GM19395 (cell line): ENCODE measurements at regions not wholly inside any gene's neighbourhood (a gene's known extent, or its start where the extent isn't known, plus 50 kb on each side); places are given as distances from the start of the nearest gene placed in this dataset.
A peak's percentile ranks its signal among the peaks of the same experiment; 100 is the strongest.

Experiments
- ATAC-seq: cut with Tn5 transposase; IDR thresholded peaks from one replicate; pipeline ENCODE4 v1.9.1; 2021; ENCODE audit warnings: mild to moderate bottlenecking, moderate library complexity; ENCODE audit not compliant: unreplicated experiment

GRCh38 chr1:82195245-82195644 is 394.5 kb downstream of the ADGRL2 start:
- no peak for ATAC-seq

GRCh38 chr1:82185084-82185483 is 384.4 kb downstream of the ADGRL2 start:
- ATAC-seq = no peak

GRCh38 chr1:82181846-82182245 is 381.1 kb downstream of the ADGRL2 start:
- no peak for ATAC-seq

GRCh38 chr1:82179131-82179530 is 378.4 kb downstream of the ADGRL2 start:
- no peak for ATAC-seq

GRCh38 chr1:82177192-82177591 is 376.5 kb downstream of the ADGRL2 start:
- no peak for ATAC-seq

GRCh38 chr1:82171955-82172354 is 371.2 kb downstream of the ADGRL2 start:
- ATAC-seq = no peak

- ATAC-seq = no peak
Measured at GRCh38 chr1:82168482-82168881, 367.7 kb downstream of the ADGRL2 start.

- no peak for ATAC-seq
Measured at GRCh38 chr1:82165304-82165703, 364.6 kb downstream of the ADGRL2 start.

GRCh38 chr1:82162486-82163420 is 362.0 kb downstream of the ADGRL2 start:
- ATAC-seq = no peak

GRCh38 chr1:82161700-82162141 is 361.0 kb downstream of the ADGRL2 start:
- peak; percentile 74 for ATAC-seq

GRCh38 chr1:82160903-82161302 is 360.2 kb downstream of the ADGRL2 start:
- ATAC-seq = no peak

- no peak for ATAC-seq
Measured at GRCh38 chr1:82160036-82160435, 359.3 kb downstream of the ADGRL2 start.

- ATAC-seq = no peak
Measured at GRCh38 chr1:82158981-82159380, 358.2 kb downstream of the ADGRL2 start.

- ATAC-seq = no peak
Measured at GRCh38 chr1:82154219-82154970, 353.7 kb downstream of the ADGRL2 start.

- no peak for ATAC-seq
Measured at GRCh38 chr1:82153752-82154151, 353.0 kb downstream of the ADGRL2 start.

- ATAC-seq = peak; percentile 57
Measured at GRCh38 chr1:82153272-82153629, 352.5 kb downstream of the ADGRL2 start.

GRCh38 chr1:82152356-82153271 is 351.9 kb downstream of the ADGRL2 start:
- peak; percentile 73 for ATAC-seq

- no peak for ATAC-seq
Measured at GRCh38 chr1:82145656-82146055, 344.9 kb downstream of the ADGRL2 start.

- ATAC-seq = no peak
Measured at GRCh38 chr1:82143108-82143833, 342.5 kb downstream of the ADGRL2 start.

GRCh38 chr1:82141390-82141789 is 340.7 kb downstream of the ADGRL2 start:
- ATAC-seq = no peak
